A673 (cell line): ENCODE measurements at regions not wholly inside any gene's neighbourhood (a gene's known extent, or its start where the extent isn't known, plus 50 kb on each side); places are given as distances from the start of the nearest gene placed in this dataset.

Experiments used
- BruUV-seq: library from RNA; stranded (reverse); fragments of 400-500 nt; replicated peaks from 2 replicates; lab custom pipeline; 2021; lab: Mats Ljungman, UMichigan
- CTCF ChIA-PET: fragments of 300-600 bp; sonication (Branson Sonifier 250); formaldehyde crosslinking; loops from one replicate; lab custom pipeline; 2022; ENCODE audit warnings: antibody characterized with exemption; lab: Charles Lee
- POLR2A ChIA-PET: fragments of 300-600 bp; sonication (Branson Sonifier 250); formaldehyde crosslinking; loops from one replicate; lab custom pipeline; 2022; ENCODE audit warnings: antibody characterized with exemption; ENCODE audit not compliant: low non-redundant PET; lab: Charles Lee
- DNase-seq: peaks from one replicate; pipeline ENCODE4 v3.0.0-alpha.2; 2015; ENCODE audit warnings: low spot score
- H3K27ac ChIP-seq: fragments of 200-600 bp; sonication (generic); 2 replicates; pipeline ENCODE4 v1.5.1; 2016; ENCODE audit warnings: mixed run types, low read depth, mild to moderate bottlenecking, mixed read lengths, antibody characterized with exemption, low read length; ENCODE audit not compliant: poor library complexity, severe bottlenecking
- H3K27me3 ChIP-seq: fragments of 200-600 bp; sonication (generic); replicated peaks from 2 replicates; pipeline ENCODE4 v1.6.1; 2017; ENCODE audit warnings: mixed run types, low read depth, mild to moderate bottlenecking, mixed read lengths, antibody characterized with exemption, low read length; ENCODE audit not compliant: insufficient read depth, poor library complexity
- H3K36me3 ChIP-seq: fragments of 200-600 bp; sonication (generic); 2 replicates; pipeline ENCODE4 v1.6.1; 2016; ENCODE audit warnings: mixed run types, mild to moderate bottlenecking, mixed read lengths, antibody characterized with exemption, low read length; ENCODE audit not compliant: insufficient read depth, poor library complexity, severe bottlenecking
- H3K4me1 ChIP-seq: fragments of 200-600 bp; sonication (generic); 2 replicates; pipeline ENCODE4 v1.6.1; 2017; ENCODE audit warnings: mixed run types, mild to moderate bottlenecking, mixed read lengths, antibody characterized with exemption, low read length; ENCODE audit not compliant: insufficient read depth, poor library complexity, severe bottlenecking
- H3K4me3 ChIP-seq: fragments of 200-600 bp; sonication (generic); 2 replicates; pipeline ENCODE4 v1.5.1; 2016; ENCODE audit warnings: low read depth, mixed run types, mild to moderate bottlenecking, mixed read lengths, low read length; ENCODE audit not compliant: poor library complexity, severe bottlenecking
- H3K9me3 ChIP-seq: fragments of 200-600 bp; sonication (generic); 2 replicates; pipeline ENCODE4 v1.6.1; 2016; ENCODE audit warnings: mixed run types, low read depth, mild to moderate bottlenecking, mixed read lengths, antibody characterized with exemption, low read length; ENCODE audit not compliant: poor library complexity, severe bottlenecking
- EZH2 ChIP-seq: fragments of 200-600 bp; sonication (generic); IDR thresholded peaks from 2 replicates; pipeline ENCODE4 v1.6.1; 2017; ENCODE audit warnings: borderline replicate concordance, low read depth, mild to moderate bottlenecking, mixed read lengths, antibody characterized with exemption, low read length; ENCODE audit not compliant: poor library complexity, severe bottlenecking
- intact Hi-C: fragments of 100-400 bp; cut with micrococcal nuclease; formaldehyde crosslinking; loops from one replicate; pipeline ENCODE4 v1.10.0; 2022; ENCODE audit not compliant: unreplicated experiment
- TF ChIP-seq, protein P1 (sequence below): fragments of 300-800, 200-600 bp; sonication (generic); conservative IDR thresholded peaks from 2 replicates; pipeline ENCODE4 v1.5.1; 2017; ENCODE audit warnings: low read depth, mild to moderate bottlenecking, antibody characterized with exemption, low read length, moderate library complexity, mixed read lengths

DNA sequence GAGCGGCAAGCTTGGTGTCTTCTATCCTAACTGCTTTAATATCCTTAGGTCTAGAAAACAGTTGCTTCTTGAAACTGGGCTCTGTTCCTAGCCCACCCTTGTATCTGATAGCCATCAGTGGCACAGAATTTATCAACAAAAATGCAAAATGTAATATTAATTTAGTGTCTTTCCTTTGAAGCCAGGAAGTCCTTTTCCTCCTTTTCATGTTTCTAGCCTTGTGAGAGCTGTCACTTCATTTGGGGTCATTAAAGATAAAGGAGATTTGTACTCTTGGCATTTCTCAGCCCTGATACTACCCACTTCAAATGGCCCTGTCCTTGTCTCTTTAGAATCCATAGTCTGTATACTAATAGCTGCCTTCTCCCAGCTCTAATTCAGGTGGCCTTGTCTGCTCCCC is 111.0 kb downstream of the GAS1 start:
- H3K36me3 ChIP-seq = no peaks in the 10 kb centered on the region
- ChIA-PET POLR2A (no interaction called here), CTCF (no interaction called here)
- no TSS peak for BruUV-seq
- H3K27me3 ChIP-seq = no peaks in the 10 kb centered on the region
- intact Hi-C loops = no loop called here
- DNase-seq = no peak
- TF ChIP-seq EZH2 = no peak
- TF ChIP-seq, protein P1, sequence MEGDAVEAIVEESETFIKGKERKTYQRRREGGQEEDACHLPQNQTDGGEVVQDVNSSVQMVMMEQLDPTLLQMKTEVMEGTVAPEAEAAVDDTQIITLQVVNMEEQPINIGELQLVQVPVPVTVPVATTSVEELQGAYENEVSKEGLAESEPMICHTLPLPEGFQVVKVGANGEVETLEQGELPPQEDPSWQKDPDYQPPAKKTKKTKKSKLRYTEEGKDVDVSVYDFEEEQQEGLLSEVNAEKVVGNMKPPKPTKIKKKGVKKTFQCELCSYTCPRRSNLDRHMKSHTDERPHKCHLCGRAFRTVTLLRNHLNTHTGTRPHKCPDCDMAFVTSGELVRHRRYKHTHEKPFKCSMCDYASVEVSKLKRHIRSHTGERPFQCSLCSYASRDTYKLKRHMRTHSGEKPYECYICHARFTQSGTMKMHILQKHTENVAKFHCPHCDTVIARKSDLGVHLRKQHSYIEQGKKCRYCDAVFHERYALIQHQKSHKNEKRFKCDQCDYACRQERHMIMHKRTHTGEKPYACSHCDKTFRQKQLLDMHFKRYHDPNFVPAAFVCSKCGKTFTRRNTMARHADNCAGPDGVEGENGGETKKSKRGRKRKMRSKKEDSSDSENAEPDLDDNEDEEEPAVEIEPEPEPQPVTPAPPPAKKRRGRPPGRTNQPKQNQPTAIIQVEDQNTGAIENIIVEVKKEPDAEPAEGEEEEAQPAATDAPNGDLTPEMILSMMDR = no peak
- H3K4me3 ChIP-seq = no peak overlapping the region
- H3K4me1 ChIP-seq = no peaks in the 10 kb centered on the region
- H3K9me3 ChIP-seq = no peaks in the 10 kb centered on the region
- H3K27ac ChIP-seq = no peak overlapping the region

GRCh38 chr9:86830356-86830755 is 117.0 kb downstream of the GAS1 start:
- no TSS peak for BruUV-seq
- POLR2A ChIA-PET = interaction anchor here (0.6 kb wide), 1 partner anchor 9 kb away, joined by 3 read pairs; no protein-coding TSS in a partner anchor

GRCh38 chr9:86829496-86830046 is 117.7 kb downstream of the GAS1 start:
- Histone ChIP-seq H3K27ac (no peak overlapping the region), H3K9me3 (no peaks in the 10 kb centered on the region), H3K36me3 (no peaks in the 10 kb centered on the region), H3K27me3 (no peaks in the 10 kb centered on the region), H3K4me1 (no peaks in the 10 kb centered on the region), H3K4me3 (no peak overlapping the region)
- intact Hi-C loops = no loop called here
- BruUV-seq = no TSS peak
- CTCF ChIA-PET = no interaction called here
- DNase-seq = no peak
- POLR2A ChIA-PET = interaction anchor here (0.5 to 0.6 kb wide), 2 partner anchors 8 to 185 kb away, joined by 3 to 9 read pairs; no protein-coding TSS in a partner anchor
- TF ChIP-seq, protein P1 = no peak

More at GRCh38 chr9:86830356-86830755, 117.0 kb downstream of the GAS1 start:
- Histone ChIP-seq H3K4me3 (no peak overlapping the region), H3K9me3 (no peaks in the 10 kb centered on the region), H3K36me3 (no peaks in the 10 kb centered on the region), H3K27ac (no peak overlapping the region), H3K27me3 (no peaks in the 10 kb centered on the region), H3K4me1 (no peaks in the 10 kb centered on the region)
- CTCF ChIA-PET = no interaction called here
- TF ChIP-seq, protein P1 = no peak
- no peak for TF ChIP-seq EZH2
- intact Hi-C loops = no loop called here
- DNase-seq = no peak
